IMR-90 (cell line): ENCODE measurements at regions not wholly inside any gene's neighbourhood (a gene's known extent, or its start where the extent isn't known, plus 50 kb on each side); places are given as distances from the start of the nearest gene placed in this dataset.

Source experiments
- ATAC-seq: fragments of 200-7000 bp; cut with Tn5 transposase; 2 replicates; pipeline ENCODE4 v1.9.1; 2020; ENCODE audit warnings: low read depth, mild to moderate bottlenecking, moderate library complexity
- BruUV-seq: library from RNA; stranded (reverse); fragments of 400-500 nt; replicated peaks from 2 replicates; lab custom pipeline; 2021; lab: Mats Ljungman, UMichigan
- CTCF ChIA-PET: fragments of 300-600 bp; formaldehyde crosslinking; extraction: SDS; loops from one replicate; lab custom pipeline; 2021; ENCODE audit warnings: antibody characterized with exemption; lab: Yijun Ruan, JAX
- POLR2A ChIA-PET: fragments of 300-600 bp; sonication (Branson Sonifier 250); formaldehyde crosslinking; loops from one replicate; lab custom pipeline; 2022; ENCODE audit warnings: antibody characterized with exemption; ENCODE audit not compliant: unreplicated experiment; lab: Charles Lee
- DNase-seq: peaks from one replicate; pipeline ENCODE4 v3.0.0; 2013
- H2AFZ ChIP-seq: replicated peaks from 2 replicates; pipeline ENCODE3; 2013; ENCODE audit warnings: low read length, mild to moderate bottlenecking; ENCODE audit not compliant: poor library complexity
- H2AK5ac ChIP-seq: 2 replicates; pipeline ENCODE4 v1.6.1; 2013; ENCODE audit warnings: low read depth, low read length, inconsistent platforms
- H2AK9ac ChIP-seq: replicated peaks from 2 replicates; pipeline ENCODE3; 2013; ENCODE audit warnings: mild to moderate bottlenecking, low read depth, low read length, moderate library complexity; ENCODE audit not compliant: poor library complexity
- H2BK120ac ChIP-seq: 2 replicates; pipeline ENCODE4 v1.6.1; 2013; ENCODE audit warnings: low read depth, low read length, inconsistent platforms
- H2BK15ac ChIP-seq: 3 replicates; pipeline ENCODE4 v1.6.1; 2013; ENCODE audit warnings: low read depth, low read length, inconsistent platforms
- H2BK20ac ChIP-seq: 2 replicates; pipeline ENCODE4 v1.6.1; 2013; ENCODE audit warnings: low read depth, mild to moderate bottlenecking, inconsistent platforms, low read length, moderate library complexity
- H2BK5ac ChIP-seq: 2 replicates; pipeline ENCODE4 v1.6.1; 2013; ENCODE audit warnings: mild to moderate bottlenecking, low read depth, low read length, inconsistent platforms; ENCODE audit not compliant: poor library complexity, severe bottlenecking
- H3K14ac ChIP-seq: replicated peaks from 2 replicates; pipeline ENCODE4 v1.6.1; 2013; ENCODE audit warnings: low read depth, low read length, inconsistent platforms
- H3K18ac ChIP-seq: 2 replicates; pipeline ENCODE4 v1.6.1; 2013; ENCODE audit warnings: low read depth, low read length, control low read depth
- H3K23ac ChIP-seq: 2 replicates; pipeline ENCODE4 v1.6.1; 2013; ENCODE audit warnings: low read depth, low read length, inconsistent platforms
- H3K27ac ChIP-seq: 2 replicates; pipeline ENCODE4 v1.5.1; 2013; ENCODE audit warnings: mild to moderate bottlenecking, control low read depth, low read length; ENCODE audit not compliant: insufficient read depth
- H3K27me3 ChIP-seq: 2 replicates; pipeline ENCODE4 v1.6.1; 2013; ENCODE audit warnings: low read length; ENCODE audit not compliant: control insufficient read depth, insufficient read depth
- H3K36me3 ChIP-seq: 2 replicates; pipeline ENCODE4 v1.6.1; 2013; ENCODE audit warnings: low read length, mixed read lengths; ENCODE audit not compliant: control insufficient read depth, insufficient read depth
- H3K4ac ChIP-seq: 2 replicates; pipeline ENCODE4 v1.6.1; 2013; ENCODE audit warnings: low read depth, low read length, inconsistent platforms
- H3K4me1 ChIP-seq: 2 replicates; pipeline ENCODE4 v1.6.1; 2013; ENCODE audit warnings: low read length, mixed read lengths; ENCODE audit not compliant: control insufficient read depth, insufficient read depth
- H3K4me2 ChIP-seq: 2 replicates; pipeline ENCODE4 v1.6.1; 2013; ENCODE audit warnings: low read depth, mild to moderate bottlenecking, control low read depth, low read length, moderate library complexity
- H3K4me3 ChIP-seq: 2 replicates; pipeline ENCODE4 v1.5.1; 2013; ENCODE audit warnings: low read depth, mild to moderate bottlenecking, control low read depth, low read length, moderate library complexity; ENCODE audit not compliant: insufficient read depth
- H3K56ac ChIP-seq: 2 replicates; pipeline ENCODE4 v1.6.1; 2013; ENCODE audit warnings: low read length, inconsistent platforms; ENCODE audit not compliant: insufficient read depth; ENCODE audit errors: extremely low read depth
- H3K79me1 ChIP-seq, 2 experiments: 2 replicates each; pipeline ENCODE4 v1.6.1; 2013; ENCODE audit warnings: low read length in 2 of 2, inconsistent platforms in 1 of 2, low read depth in 1 of 2
- H3K9ac ChIP-seq: 2 replicates; pipeline ENCODE4 v1.6.1; 2013; ENCODE audit warnings: low read depth, low read length, control low read depth
- H3K9me1 ChIP-seq: 2 replicates; pipeline ENCODE4 v1.6.1; 2013; ENCODE audit warnings: low read length, inconsistent platforms; ENCODE audit not compliant: insufficient read depth
- H3K9me3 ChIP-seq: 2 replicates; pipeline ENCODE4 v1.6.1; 2013; ENCODE audit warnings: low read length; ENCODE audit not compliant: control insufficient read depth, insufficient read depth
- H4K20me1 ChIP-seq: 2 replicates; pipeline ENCODE4 v1.6.1; 2013; ENCODE audit warnings: low read length, inconsistent platforms; ENCODE audit not compliant: insufficient read depth
- H4K5ac ChIP-seq: 2 replicates; pipeline ENCODE4 v1.6.1; 2013; ENCODE audit warnings: mild to moderate bottlenecking, low read depth, low read length, control low read depth
- H4K8ac ChIP-seq, 2 experiments: 2 replicates each; pipeline ENCODE4 v1.6.1; 2013; ENCODE audit warnings: low read depth in 2 of 2, low read length in 2 of 2, control low read depth in 1 of 2, inconsistent platforms in 1 of 2
- H4K91ac ChIP-seq: 2 replicates; pipeline ENCODE4 v1.6.1; 2013; ENCODE audit warnings: low read depth, low read length, inconsistent platforms; ENCODE audit not compliant: insufficient read depth
- BHLHE40 ChIP-seq: fragments of 150-350 bp; IDR thresholded peaks from 2 replicates; pipeline ENCODE4 v1.6.1; 2016; ENCODE audit warnings: mild to moderate bottlenecking, low read depth, low read length
- CEBPB ChIP-seq: IDR thresholded peaks from 2 replicates; pipeline ENCODE4 v1.6.1; 2012; ENCODE audit warnings: low read depth, low read length, improper control_type of control experiment
- CHD1 ChIP-seq: IDR thresholded peaks from 2 replicates; pipeline ENCODE4 v1.6.1; 2012; ENCODE audit warnings: low read depth, low read length, improper control_type of control experiment
- CTCF ChIP-seq: conservative IDR thresholded peaks from 2 replicates; pipeline ENCODE4 v1.5.1; 2012; ENCODE audit warnings: mild to moderate bottlenecking, low read depth, low read length, improper control_type of control experiment
- FOS ChIP-seq: fragments of 150-350 bp; IDR thresholded peaks from 2 replicates; pipeline ENCODE4 v1.6.1; 2016; ENCODE audit warnings: low read depth, low read length
- RFX5 ChIP-seq: IDR thresholded peaks from 2 replicates; pipeline ENCODE4 v1.8.0; 2012; ENCODE audit warnings: low read depth, mild to moderate bottlenecking, low read length, moderate library complexity
- WGBS, 2 experiments: methylation state at CpG; one replicate each; pipeline versions ENCODE4 v1.1.5 to v1.1.7; 2013; ENCODE audit warnings: missing lambda C conversion rate in 2 of 2; ENCODE audit not compliant: insufficient read length in 1 of 2; ENCODE audit errors: extremely low coverage in 2 of 2; 5-methylcytosine and 5-hydroxymethylcytosine counted together
- dilution Hi-C: fragments of 300-500 bp; cut with HindIII; formaldehyde crosslinking; loops from one replicate; pipeline ENCODE4 v1.14.3; 2018; ENCODE audit warnings: low sequenced_read_pairs; ENCODE audit not compliant: unreplicated experiment
- in situ Hi-C: fragments of 300-500 bp; cut with MboI; formaldehyde crosslinking; loops from 3 replicates; pipeline ENCODE4 v1.14.3; 2019; ENCODE audit warnings: low sequenced_read_pairs, inconsistent platforms, mixed read lengths
- intact Hi-C: fragments of 100-400 bp; cut with micrococcal nuclease; formaldehyde crosslinking; loops from 2 replicates; pipeline ENCODE4 v1.10.0; 2022

GRCh38 chr2:204434660-204435462 is 110.4 kb upstream of the PARD3B start (continued):
- TF ChIP-seq BHLHE40, result no peak

DNA sequence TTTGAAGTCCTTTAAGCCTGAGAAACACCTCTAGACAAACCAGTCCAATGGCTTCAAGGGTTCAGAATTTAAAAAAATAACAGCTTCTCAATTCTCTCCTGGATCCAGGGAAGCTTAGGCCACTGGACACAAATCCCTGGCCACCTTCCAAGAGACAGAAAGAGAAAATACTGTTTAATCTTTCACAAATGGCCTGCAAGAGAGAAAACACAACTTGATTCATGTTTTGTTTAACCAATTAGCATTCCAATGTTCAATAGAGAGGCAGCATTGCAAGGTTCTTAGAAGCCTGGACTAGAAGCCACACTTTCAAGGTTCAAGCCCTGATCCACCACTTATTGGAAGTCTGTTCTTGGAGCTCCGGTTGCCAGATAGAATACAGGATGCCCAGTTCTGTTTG is 109.0 kb upstream of the PARD3B start:
- H3K27me3 ChIP-seq, result no peaks in the 10 kb centered on the region
- no peak overlapping the region for H3K56ac ChIP-seq
- BruUV-seq, result no TSS peak
- in situ Hi-C loops (no loop called here), intact Hi-C loops (no loop called here), dilution Hi-C loops (no loop called here)
- no peak overlapping the region for H2AK9ac ChIP-seq
- H3K4ac ChIP-seq, result no peak overlapping the region
- no peak overlapping the region for H3K23ac ChIP-seq
- no peak overlapping the region for H2BK20ac ChIP-seq
- H3K36me3 ChIP-seq, result no peaks in the 10 kb centered on the region
- peaks cover 4% of the 10 kb centered on the region; the same call in 1 of the 2 replicates for H3K4me1 ChIP-seq
- no peak overlapping the region for H3K9ac ChIP-seq
- H2BK5ac ChIP-seq, result no peak overlapping the region
- ATAC-seq (peak; percentile 53), DNase-seq (peak; percentile 43)
- peaks cover 5% of the 10 kb centered on the region; the same call in 1 of the 2 replicates for H3K9me3 ChIP-seq
- H4K20me1 ChIP-seq, result no peaks in the 10 kb centered on the region
- H2AFZ ChIP-seq, result no peak overlapping the region
- peaks cover 2% of the 10 kb centered on the region; the same call in 1 of the 2 replicates for H3K9me1 ChIP-seq
- no peak overlapping the region for H4K91ac ChIP-seq
- H2BK15ac ChIP-seq, result no peak overlapping the region
- H2BK120ac ChIP-seq, result no peak overlapping the region
- no peak overlapping the region for H3K14ac ChIP-seq
- no peak overlapping the region for H2AK5ac ChIP-seq
- peak overlapping the region; percentile 64; the same call in 1 of the 2 replicates for H3K18ac ChIP-seq
- ChIA-PET CTCF (no interaction called here), POLR2A (no interaction called here)
- H3K4me2 ChIP-seq, result no peak overlapping the region
- no peak overlapping the region for H4K8ac ChIP-seq
- H3K79me1 ChIP-seq, result no peaks in the 10 kb centered on the region
- WGBS, 2 experiments, result no CpG with 5 or more reads among the region's 1 CpG
- TF ChIP-seq FOS (no peak), CTCF (no peak), BHLHE40 (no peak), CEBPB (no peak), CHD1 (no peak), RFX5 (no peak)
- H4K5ac ChIP-seq, result no peak overlapping the region
- no peak overlapping the region for H3K27ac ChIP-seq
- no peak overlapping the region for H3K4me3 ChIP-seq
